HEK293 (cell line): ENCODE measurements at regions not wholly inside any gene's neighbourhood (a gene's known extent, or its start where the extent isn't known, plus 50 kb on each side); places are given as distances from the start of the nearest gene placed in this dataset.

Experiments
- BCL11B ChIP-seq: fragments of 450-650 bp; formaldehyde crosslinking; IDR thresholded peaks from 2 replicates; pipeline ENCODE4 v1.5.1; 2016; ENCODE audit warnings: low read depth, missing biosample characterization, missing genetic modification characterization
- FEZF1 ChIP-seq: fragments of 450-650 bp; formaldehyde crosslinking; IDR thresholded peaks from 2 replicates; pipeline ENCODE4 v1.5.1; 2016; ENCODE audit warnings: missing biosample characterization, missing genetic modification characterization
- GLI2 ChIP-seq: fragments of 450-650 bp; formaldehyde crosslinking; IDR thresholded peaks from 2 replicates; pipeline ENCODE4; 2017; ENCODE audit warnings: missing biosample characterization, missing genetic modification characterization, low read depth, borderline replicate concordance
- GLIS2 ChIP-seq: fragments of 450-650 bp; formaldehyde crosslinking; IDR thresholded peaks from 2 replicates; pipeline ENCODE4 v1.5.1; 2016; ENCODE audit warnings: missing biosample characterization, missing genetic modification characterization
- REPIN1 ChIP-seq: fragments of 450-650 bp; formaldehyde crosslinking; IDR thresholded peaks from 2 replicates; pipeline ENCODE4 v1.5.1; 2017; ENCODE audit warnings: missing biosample characterization, missing genetic modification characterization, low read depth
- SP7 ChIP-seq: fragments of 450-650 bp; formaldehyde crosslinking; IDR thresholded peaks from 2 replicates; pipeline ENCODE4 v1.5.1; 2016; ENCODE audit warnings: missing biosample characterization, missing genetic modification characterization
- TCF7L2 ChIP-seq: IDR thresholded peaks from 2 replicates; pipeline ENCODE4 v1.6.1; 2011; ENCODE audit warnings: low read depth, mild to moderate bottlenecking, inconsistent platforms, low read length, moderate library complexity, borderline replicate concordance
- YY1 ChIP-seq: fragments of 450-650 bp; formaldehyde crosslinking; IDR thresholded peaks from 2 replicates; pipeline ENCODE4 v1.5.1; 2018; ENCODE audit warnings: missing biosample characterization, missing genetic modification characterization
- ZFP41 ChIP-seq: fragments of 450-650 bp; formaldehyde crosslinking; IDR thresholded peaks from 2 replicates; pipeline ENCODE4 v1.5.1; 2016; ENCODE audit warnings: missing biosample characterization, missing genetic modification characterization, borderline replicate concordance
- ZNF133 ChIP-seq: fragments of 450-650 bp; formaldehyde crosslinking; IDR thresholded peaks from 2 replicates; pipeline ENCODE4 v1.5.1; 2016; ENCODE audit warnings: missing biosample characterization, missing genetic modification characterization
- ZNF202 ChIP-seq: fragments of 450-650 bp; formaldehyde crosslinking; IDR thresholded peaks from 2 replicates; pipeline ENCODE4 v1.5.1; 2016; ENCODE audit warnings: missing biosample characterization, missing genetic modification characterization, borderline replicate concordance
- ZNF23 ChIP-seq: fragments of 450-650 bp; formaldehyde crosslinking; IDR thresholded peaks from 2 replicates; pipeline ENCODE4 v1.5.1; 2016; ENCODE audit warnings: missing biosample characterization, missing genetic modification characterization, borderline replicate concordance
- ZNF354C ChIP-seq: fragments of 450-650 bp; formaldehyde crosslinking; IDR thresholded peaks from 2 replicates; pipeline ENCODE4 v1.5.1; 2016; ENCODE audit warnings: missing biosample characterization, missing genetic modification characterization, low read depth, borderline replicate concordance
- ZNF394 ChIP-seq: fragments of 450-650 bp; formaldehyde crosslinking; IDR thresholded peaks from 2 replicates; pipeline ENCODE4 v1.5.1; 2016; ENCODE audit warnings: missing biosample characterization, missing genetic modification characterization, mild to moderate bottlenecking, moderate library complexity, borderline replicate concordance
- ZNF560 ChIP-seq: fragments of 450-650 bp; formaldehyde crosslinking; IDR thresholded peaks from 2 replicates; pipeline ENCODE4 v1.5.1; 2017; ENCODE audit warnings: missing biosample characterization, missing genetic modification characterization, borderline replicate concordance
- ZNF654 ChIP-seq: fragments of 450-650 bp; formaldehyde crosslinking; IDR thresholded peaks from 2 replicates; pipeline ENCODE4 v1.5.1; 2016; ENCODE audit warnings: low read depth, missing biosample characterization, missing genetic modification characterization
- ZNF670 ChIP-seq: fragments of 450-650 bp; formaldehyde crosslinking; IDR thresholded peaks from 2 replicates; pipeline ENCODE4 v1.5.1; 2016; ENCODE audit warnings: missing biosample characterization, missing genetic modification characterization, low read depth
- ZNF776 ChIP-seq: fragments of 450-650 bp; formaldehyde crosslinking; IDR thresholded peaks from 2 replicates; pipeline ENCODE4 v1.5.0; 2017; ENCODE audit warnings: missing biosample characterization, missing genetic modification characterization, borderline replicate concordance
- ZNF777 ChIP-seq: fragments of 450-650 bp; formaldehyde crosslinking; IDR thresholded peaks from 2 replicates; pipeline ENCODE4 v1.5.1; 2017; ENCODE audit warnings: missing biosample characterization, missing genetic modification characterization, borderline replicate concordance
- ZNF843 ChIP-seq: fragments of 450-650 bp; formaldehyde crosslinking; IDR thresholded peaks from 2 replicates; pipeline ENCODE4 v1.5.1; 2016; ENCODE audit warnings: missing biosample characterization, missing genetic modification characterization
- ZXDB ChIP-seq: fragments of 450-650 bp; formaldehyde crosslinking; IDR thresholded peaks from 2 replicates; pipeline ENCODE4 v1.5.1; 2016; ENCODE audit warnings: missing biosample characterization, missing genetic modification characterization
- TF ChIP-seq, protein P1 (sequence below): fragments of 450-650 bp; formaldehyde crosslinking; IDR thresholded peaks from 2 replicates; pipeline ENCODE4 v1.5.1; 2016; ENCODE audit warnings: missing biosample characterization, missing genetic modification characterization
- TF ChIP-seq, protein P2 (sequence below): fragments of 450-650 bp; formaldehyde crosslinking; IDR thresholded peaks from 2 replicates; pipeline ENCODE4 v1.5.1; 2016; ENCODE audit warnings: missing biosample characterization, missing genetic modification characterization
- TF ChIP-seq, protein P3 (sequence below): sonication (generic); formaldehyde crosslinking; IDR thresholded peaks from 2 replicates; pipeline ENCODE4 v1.8.1; 2022; ENCODE audit warnings: mild to moderate bottlenecking, moderate library complexity, missing genetic modification reagents
- TF ChIP-seq, protein P4 (sequence below): fragments of 450-650 bp; formaldehyde crosslinking; IDR thresholded peaks from 2 replicates; pipeline ENCODE4 v1.5.1; 2016; ENCODE audit warnings: missing biosample characterization, missing genetic modification characterization, borderline replicate concordance

DNA sequence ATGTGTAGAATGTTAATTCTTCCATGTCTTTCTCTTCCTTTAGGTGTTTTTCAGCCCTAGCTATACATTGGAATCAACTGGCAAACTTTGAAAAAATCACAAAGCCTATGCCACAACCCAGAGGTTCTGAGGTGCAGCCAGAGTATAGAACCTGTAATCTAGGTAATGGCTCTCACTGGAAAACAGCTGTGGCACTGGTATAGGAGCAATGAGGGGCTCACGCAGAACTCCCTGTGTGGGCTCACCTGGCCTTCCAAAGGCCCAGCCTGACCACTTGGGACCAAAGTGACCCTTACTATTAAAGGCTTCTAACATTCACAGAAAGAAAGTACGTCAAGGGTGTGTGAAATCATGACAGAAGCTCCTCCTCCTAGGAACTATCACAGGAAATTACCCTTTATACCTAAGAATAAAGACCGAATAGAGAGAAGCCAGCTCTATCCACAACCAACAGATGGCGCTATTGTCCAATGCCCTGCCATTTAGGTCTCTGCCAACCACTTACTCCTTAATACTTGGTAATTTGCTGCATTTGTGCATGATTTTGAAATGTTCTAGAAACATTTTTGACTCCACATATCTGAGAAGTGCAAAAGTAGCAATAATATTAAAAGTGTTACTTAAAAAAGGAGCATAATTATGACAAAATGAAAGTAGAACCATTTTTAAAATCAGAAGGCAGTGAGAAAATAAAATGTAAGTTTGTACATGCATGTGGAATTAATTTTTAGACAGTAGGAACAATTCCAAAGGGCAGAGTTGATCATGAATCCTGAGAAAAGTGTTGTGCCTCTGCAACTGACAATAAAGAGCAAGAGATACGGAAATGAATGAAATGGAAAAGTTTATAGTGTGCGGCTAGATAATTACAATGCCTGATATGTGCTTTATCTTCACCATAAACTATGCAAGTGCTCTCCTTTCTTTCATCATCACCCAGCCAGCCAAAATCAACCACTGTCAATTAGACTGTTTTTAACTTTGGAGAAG, 93.1 kb upstream of the HAO2 start (continued):
- no peak for TF ChIP-seq ZNF394 (tag by site-specific recombination)
- TF ChIP-seq SP7 (tag by site-specific recombination) = no peak
- TF ChIP-seq ZNF23 (tag by site-specific recombination) = no peak
- TF ChIP-seq ZNF354C (tag by site-specific recombination) = no peak
- TF ChIP-seq, protein P1, sequence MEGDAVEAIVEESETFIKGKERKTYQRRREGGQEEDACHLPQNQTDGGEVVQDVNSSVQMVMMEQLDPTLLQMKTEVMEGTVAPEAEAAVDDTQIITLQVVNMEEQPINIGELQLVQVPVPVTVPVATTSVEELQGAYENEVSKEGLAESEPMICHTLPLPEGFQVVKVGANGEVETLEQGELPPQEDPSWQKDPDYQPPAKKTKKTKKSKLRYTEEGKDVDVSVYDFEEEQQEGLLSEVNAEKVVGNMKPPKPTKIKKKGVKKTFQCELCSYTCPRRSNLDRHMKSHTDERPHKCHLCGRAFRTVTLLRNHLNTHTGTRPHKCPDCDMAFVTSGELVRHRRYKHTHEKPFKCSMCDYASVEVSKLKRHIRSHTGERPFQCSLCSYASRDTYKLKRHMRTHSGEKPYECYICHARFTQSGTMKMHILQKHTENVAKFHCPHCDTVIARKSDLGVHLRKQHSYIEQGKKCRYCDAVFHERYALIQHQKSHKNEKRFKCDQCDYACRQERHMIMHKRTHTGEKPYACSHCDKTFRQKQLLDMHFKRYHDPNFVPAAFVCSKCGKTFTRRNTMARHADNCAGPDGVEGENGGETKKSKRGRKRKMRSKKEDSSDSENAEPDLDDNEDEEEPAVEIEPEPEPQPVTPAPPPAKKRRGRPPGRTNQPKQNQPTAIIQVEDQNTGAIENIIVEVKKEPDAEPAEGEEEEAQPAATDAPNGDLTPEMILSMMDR (tag by site-specific recombination) = peak; percentile 58; the same call in 1 of the 2 replicates
- TF ChIP-seq ZNF133 (tag by site-specific recombination) = no peak
- peak; percentile 67 for TF ChIP-seq ZNF843
- TF ChIP-seq YY1 (tag by site-specific recombination) = no peak
- TF ChIP-seq ZNF654 = peak; percentile 44; the same call in 1 of the 2 replicates
- no peak for TF ChIP-seq ZFP41 (tag by site-specific recombination)
- no peak for TF ChIP-seq GLIS2 (tag by site-specific recombination)
- no peak for TF ChIP-seq BCL11B (tag by site-specific recombination)
- TF ChIP-seq, protein P2, sequence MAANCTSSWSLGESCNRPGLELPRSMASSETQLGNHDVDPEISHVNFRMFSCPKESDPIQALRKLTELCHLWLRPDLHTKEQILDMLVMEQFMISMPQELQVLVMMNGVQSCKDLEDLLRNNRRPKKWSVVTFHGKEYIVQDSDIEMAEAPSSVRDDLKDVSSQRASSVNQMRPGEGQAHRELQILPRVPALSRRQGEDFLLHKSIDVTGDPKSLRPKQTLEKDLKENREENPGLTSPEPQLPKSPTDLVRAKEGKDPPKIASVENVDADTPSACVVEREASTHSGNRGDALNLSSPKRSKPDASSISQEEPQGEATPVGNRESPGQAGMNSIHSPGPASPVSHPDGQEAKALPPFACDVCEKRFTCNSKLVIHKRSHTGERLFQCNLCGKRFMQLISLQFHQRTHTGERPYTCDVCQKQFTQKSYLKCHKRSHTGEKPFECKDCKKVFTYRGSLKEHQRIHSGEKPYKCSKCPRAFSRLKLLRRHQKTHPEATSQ (tag by site-specific recombination) = no peak
- peak; percentile 72 for TF ChIP-seq ZXDB (tag by site-specific recombination)
- no peak for TF ChIP-seq ZNF560 (tag by site-specific recombination)
- TF ChIP-seq FEZF1 (tag by site-specific recombination) = peak; percentile 48
- no peak for TF ChIP-seq ZNF670 (tag by site-specific recombination)
- TF ChIP-seq REPIN1 = no peak
- TF ChIP-seq GLI2 (tag by site-specific recombination) = no peak
- TF ChIP-seq, protein P3, sequence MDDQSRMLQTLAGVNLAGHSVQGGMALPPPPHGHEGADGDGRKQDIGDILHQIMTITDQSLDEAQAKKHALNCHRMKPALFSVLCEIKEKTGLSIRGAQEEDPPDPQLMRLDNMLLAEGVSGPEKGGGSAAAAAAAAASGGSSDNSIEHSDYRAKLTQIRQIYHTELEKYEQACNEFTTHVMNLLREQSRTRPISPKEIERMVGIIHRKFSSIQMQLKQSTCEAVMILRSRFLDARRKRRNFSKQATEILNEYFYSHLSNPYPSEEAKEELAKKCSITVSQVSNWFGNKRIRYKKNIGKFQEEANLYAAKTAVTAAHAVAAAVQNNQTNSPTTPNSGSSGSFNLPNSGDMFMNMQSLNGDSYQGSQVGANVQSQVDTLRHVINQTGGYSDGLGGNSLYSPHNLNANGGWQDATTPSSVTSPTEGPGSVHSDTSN (CRISPR knock-in tag) = no peak
- no peak for TF ChIP-seq TCF7L2
- TF ChIP-seq, protein P4, sequence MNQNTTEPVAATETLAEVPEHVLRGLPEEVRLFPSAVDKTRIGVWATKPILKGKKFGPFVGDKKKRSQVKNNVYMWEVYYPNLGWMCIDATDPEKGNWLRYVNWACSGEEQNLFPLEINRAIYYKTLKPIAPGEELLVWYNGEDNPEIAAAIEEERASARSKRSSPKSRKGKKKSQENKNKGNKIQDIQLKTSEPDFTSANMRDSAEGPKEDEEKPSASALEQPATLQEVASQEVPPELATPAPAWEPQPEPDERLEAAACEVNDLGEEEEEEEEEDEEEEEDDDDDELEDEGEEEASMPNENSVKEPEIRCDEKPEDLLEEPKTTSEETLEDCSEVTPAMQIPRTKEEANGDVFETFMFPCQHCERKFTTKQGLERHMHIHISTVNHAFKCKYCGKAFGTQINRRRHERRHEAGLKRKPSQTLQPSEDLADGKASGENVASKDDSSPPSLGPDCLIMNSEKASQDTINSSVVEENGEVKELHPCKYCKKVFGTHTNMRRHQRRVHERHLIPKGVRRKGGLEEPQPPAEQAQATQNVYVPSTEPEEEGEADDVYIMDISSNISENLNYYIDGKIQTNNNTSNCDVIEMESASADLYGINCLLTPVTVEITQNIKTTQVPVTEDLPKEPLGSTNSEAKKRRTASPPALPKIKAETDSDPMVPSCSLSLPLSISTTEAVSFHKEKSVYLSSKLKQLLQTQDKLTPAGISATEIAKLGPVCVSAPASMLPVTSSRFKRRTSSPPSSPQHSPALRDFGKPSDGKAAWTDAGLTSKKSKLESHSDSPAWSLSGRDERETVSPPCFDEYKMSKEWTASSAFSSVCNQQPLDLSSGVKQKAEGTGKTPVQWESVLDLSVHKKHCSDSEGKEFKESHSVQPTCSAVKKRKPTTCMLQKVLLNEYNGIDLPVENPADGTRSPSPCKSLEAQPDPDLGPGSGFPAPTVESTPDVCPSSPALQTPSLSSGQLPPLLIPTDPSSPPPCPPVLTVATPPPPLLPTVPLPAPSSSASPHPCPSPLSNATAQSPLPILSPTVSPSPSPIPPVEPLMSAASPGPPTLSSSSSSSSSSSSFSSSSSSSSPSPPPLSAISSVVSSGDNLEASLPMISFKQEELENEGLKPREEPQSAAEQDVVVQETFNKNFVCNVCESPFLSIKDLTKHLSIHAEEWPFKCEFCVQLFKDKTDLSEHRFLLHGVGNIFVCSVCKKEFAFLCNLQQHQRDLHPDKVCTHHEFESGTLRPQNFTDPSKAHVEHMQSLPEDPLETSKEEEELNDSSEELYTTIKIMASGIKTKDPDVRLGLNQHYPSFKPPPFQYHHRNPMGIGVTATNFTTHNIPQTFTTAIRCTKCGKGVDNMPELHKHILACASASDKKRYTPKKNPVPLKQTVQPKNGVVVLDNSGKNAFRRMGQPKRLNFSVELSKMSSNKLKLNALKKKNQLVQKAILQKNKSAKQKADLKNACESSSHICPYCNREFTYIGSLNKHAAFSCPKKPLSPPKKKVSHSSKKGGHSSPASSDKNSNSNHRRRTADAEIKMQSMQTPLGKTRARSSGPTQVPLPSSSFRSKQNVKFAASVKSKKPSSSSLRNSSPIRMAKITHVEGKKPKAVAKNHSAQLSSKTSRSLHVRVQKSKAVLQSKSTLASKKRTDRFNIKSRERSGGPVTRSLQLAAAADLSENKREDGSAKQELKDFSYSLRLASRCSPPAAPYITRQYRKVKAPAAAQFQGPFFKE (tag by site-specific recombination) = no peak
- no peak for TF ChIP-seq ZNF776 (tag by site-specific recombination)
- no peak for TF ChIP-seq ZNF202
- TF ChIP-seq ZNF777 (tag by site-specific recombination) = no peak
